ENCODE measurements at regions not wholly inside any gene's neighbourhood (a gene's known extent, or its start where the extent isn't known, plus 50 kb on each side); places are given as distances from the start of the nearest gene placed in this dataset.

DNA sequence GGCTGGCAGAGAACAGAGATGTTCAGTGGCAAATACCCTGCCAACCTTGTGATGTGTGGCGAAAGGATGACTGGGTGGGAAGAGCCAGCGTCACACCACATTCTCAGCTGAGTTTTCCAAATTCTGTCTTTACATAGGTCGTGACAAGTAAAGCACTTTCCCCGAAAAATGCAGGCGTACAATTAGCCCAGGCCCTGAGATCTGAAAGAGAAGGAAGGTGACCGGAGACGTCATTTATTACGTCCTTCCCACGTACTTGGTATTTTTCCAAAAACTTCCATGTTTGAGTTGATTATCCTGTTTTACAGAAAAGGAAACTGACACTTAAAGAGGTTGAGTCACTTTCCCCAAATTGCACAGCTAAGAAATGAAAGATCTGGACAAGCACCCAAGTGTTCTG lies 413.3 kb downstream of the PRDM2 start:
- Histone ChIP-seq H3K27ac (ENCODE audit: low read depth, low read length) (no peak overlapping the region), H3K36me3 (ENCODE audit: control insufficient read depth, insufficient read depth, low read length) (no peaks in the 10 kb centered on the region), H3K9ac (ENCODE audit: low read depth, low read length) (no peak overlapping the region), H3K4me3 (ENCODE audit: low read depth, low read length) (no peak overlapping the region), H3K9me3 (ENCODE audit: control insufficient read depth, insufficient read depth, low read length) (no peaks in the 10 kb centered on the region), H3K27me3 (ENCODE audit: control insufficient read depth, insufficient read depth, low read length) (no peaks in the 10 kb centered on the region), H3K4me1 (ENCODE audit: control insufficient read depth, insufficient read depth, low read length) (no peaks in the 10 kb centered on the region)

DNA sequence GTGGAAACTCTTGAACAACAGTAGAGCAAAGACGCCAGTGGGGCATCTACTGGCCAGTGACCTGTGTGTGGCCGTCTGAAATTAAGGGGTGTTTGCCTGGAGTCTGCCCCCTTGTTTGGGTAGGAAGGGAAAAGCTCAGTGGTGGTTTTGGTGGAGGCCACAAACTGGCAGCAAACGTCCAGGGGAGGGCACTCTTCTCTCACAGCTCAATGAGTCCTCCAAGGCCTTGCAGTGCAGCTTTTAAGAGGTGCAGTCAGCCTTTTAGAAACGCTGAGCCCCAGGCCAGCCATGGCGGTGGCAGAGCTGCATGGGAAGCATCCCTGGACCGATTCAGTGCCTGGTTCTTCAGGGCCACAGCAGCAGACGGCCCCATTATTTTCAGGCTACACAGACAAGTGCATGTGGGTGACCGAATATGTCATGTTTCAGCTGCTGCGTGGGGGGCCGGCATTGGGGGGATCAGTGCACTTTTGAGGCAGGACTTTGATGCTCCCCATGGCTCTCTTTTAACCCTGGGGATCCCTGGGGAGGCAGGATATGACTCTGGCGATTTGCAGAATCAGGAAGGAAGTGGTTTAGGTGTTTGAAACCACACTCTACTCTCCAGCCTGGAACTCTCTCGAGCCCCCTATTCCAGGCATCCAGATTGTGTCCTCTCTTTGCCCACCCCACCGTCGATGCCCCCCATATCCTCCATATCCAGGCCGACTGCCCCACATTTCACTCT lies 414.0 kb downstream of the PRDM2 start:
- Histone ChIP-seq H3K4me1 (ENCODE audit: control insufficient read depth, insufficient read depth, low read length) (no peaks in the 10 kb centered on the region), H3K9ac (ENCODE audit: low read depth, low read length) (no peak overlapping the region), H3K27ac (ENCODE audit: low read depth, low read length) (no peak overlapping the region), H3K4me3 (ENCODE audit: low read depth, low read length) (no peak overlapping the region), H3K27me3 (ENCODE audit: control insufficient read depth, insufficient read depth, low read length) (no peaks in the 10 kb centered on the region), H3K9me3 (ENCODE audit: control insufficient read depth, insufficient read depth, low read length) (no peaks in the 10 kb centered on the region), H3K36me3 (ENCODE audit: control insufficient read depth, insufficient read depth, low read length) (no peaks in the 10 kb centered on the region)

DNA sequence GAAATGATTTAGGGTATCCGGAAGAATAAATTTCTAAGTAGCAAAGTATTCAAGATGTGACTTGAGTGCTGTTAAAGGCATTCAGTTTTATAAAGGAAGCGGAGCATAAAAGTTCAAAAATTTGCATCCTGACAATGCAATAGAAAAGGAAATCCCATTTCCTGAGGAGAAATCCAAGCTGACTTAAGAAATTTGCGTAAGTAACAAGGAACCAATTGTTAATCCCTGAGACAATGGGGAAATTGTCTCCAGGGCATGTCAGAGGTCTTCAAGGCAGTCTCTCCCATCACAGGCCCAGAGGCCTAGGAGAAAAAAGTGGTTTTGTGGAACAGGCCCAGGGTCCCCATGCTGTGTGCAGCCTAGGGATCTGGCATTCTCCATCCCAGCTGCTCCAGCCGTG lies 416.0 kb downstream of the PRDM2 start:
- Histone ChIP-seq H3K36me3 (ENCODE audit: control insufficient read depth, insufficient read depth, low read length) (no peaks in the 10 kb centered on the region), H3K4me3 (ENCODE audit: low read depth, low read length) (no peak overlapping the region), H3K4me1 (ENCODE audit: control insufficient read depth, insufficient read depth, low read length) (no peaks in the 10 kb centered on the region)

DNA sequence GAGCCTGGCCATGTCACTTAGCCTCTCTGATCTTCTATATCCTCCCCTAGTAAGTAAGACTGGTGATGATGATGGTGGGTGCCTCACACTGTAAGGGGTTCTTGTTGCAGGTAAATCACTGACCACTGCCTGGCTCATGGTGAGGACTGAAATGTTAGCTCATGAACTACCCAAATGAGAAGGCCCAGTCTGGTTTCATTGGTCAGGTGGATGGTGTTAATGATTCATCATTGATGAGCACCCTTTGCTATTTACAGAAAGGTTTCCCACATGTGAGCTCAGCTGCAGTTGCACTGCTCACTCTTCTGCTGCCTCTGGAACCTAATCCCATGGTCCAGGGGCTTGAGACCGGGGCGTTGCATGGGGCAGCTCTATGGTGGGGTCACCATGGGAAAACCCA lies 417.7 kb downstream of the PRDM2 start:
- no peaks in the 10 kb centered on the region for H3K36me3 ChIP-seq (ENCODE audit: control insufficient read depth, insufficient read depth, low read length)
- no peak overlapping the region for H3K4me3 ChIP-seq (ENCODE audit: low read depth, low read length)
- H3K9ac ChIP-seq (ENCODE audit: low read depth, low read length): no peak overlapping the region
- peaks cover 3% of the 10 kb centered on the region; the same call in 1 of the 2 replicates for H3K9me3 ChIP-seq (ENCODE audit: control insufficient read depth, insufficient read depth, low read length)
- H3K27ac ChIP-seq (ENCODE audit: low read depth, low read length): no peak overlapping the region
- H3K4me1 ChIP-seq (ENCODE audit: control insufficient read depth, insufficient read depth, low read length): no peaks in the 10 kb centered on the region
- no peaks in the 10 kb centered on the region for H3K27me3 ChIP-seq (ENCODE audit: control insufficient read depth, insufficient read depth, low read length)

More for the DNA sequence above, 416.0 kb downstream of the PRDM2 start:
- Histone ChIP-seq H3K27ac (ENCODE audit: low read depth, low read length) (no peak overlapping the region), H3K9ac (ENCODE audit: low read depth, low read length) (no peak overlapping the region), H3K27me3 (ENCODE audit: control insufficient read depth, insufficient read depth, low read length) (no peaks in the 10 kb centered on the region), H3K9me3 (ENCODE audit: control insufficient read depth, insufficient read depth, low read length) (peaks cover 3% of the 10 kb centered on the region; the same call in 1 of the 2 replicates)

DNA sequence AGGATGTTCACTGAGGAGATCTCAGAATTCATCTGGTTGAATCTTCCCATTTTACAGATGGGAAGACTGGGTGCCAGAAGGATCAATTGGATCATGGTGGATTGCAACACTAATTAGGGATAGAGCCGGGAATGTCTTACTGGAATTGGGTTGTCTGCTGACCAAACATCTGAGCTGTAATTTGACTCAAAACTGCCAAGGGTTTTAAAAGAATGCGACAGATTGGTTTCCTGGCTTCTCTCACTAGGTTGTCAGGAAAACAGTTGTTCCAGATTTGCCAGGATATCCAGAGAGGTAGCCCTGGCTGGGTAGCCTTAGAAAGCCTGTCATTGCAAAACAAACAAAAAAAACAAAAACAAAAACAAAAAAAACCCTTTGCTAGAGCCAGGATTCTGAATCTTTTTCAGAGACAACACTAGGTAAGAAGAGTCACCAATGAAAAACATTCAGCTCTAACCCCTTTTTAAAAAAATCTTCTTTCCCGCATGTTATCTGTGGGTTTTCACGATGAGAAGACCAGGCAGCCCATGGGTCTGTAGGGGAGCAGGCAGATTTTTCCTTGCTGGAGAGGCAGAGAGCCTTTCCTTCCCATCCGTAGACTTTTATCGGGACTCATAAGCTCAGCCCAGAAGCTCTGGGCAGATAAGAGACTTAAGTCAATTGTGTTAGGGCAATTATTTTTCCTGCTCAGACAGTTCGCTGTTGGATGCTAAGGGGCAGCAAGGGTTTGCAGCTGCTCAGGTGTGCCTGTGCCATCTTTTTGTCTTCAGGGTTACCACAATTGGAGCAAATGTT lies 418.9 kb downstream of the PRDM2 start:
- Histone ChIP-seq H3K4me1 (ENCODE audit: control insufficient read depth, insufficient read depth, low read length) (no peaks in the 10 kb centered on the region), H3K9me3 (ENCODE audit: control insufficient read depth, insufficient read depth, low read length) (peaks cover 3% of the 10 kb centered on the region; the same call in 1 of the 2 replicates), H3K36me3 (ENCODE audit: control insufficient read depth, insufficient read depth, low read length) (no peaks in the 10 kb centered on the region), H3K4me3 (ENCODE audit: low read depth, low read length) (no peak overlapping the region), H3K9ac (ENCODE audit: low read depth, low read length) (no peak overlapping the region), H3K27me3 (ENCODE audit: control insufficient read depth, insufficient read depth, low read length) (no peaks in the 10 kb centered on the region), H3K27ac (ENCODE audit: low read depth, low read length) (no peak overlapping the region)

- Histone ChIP-seq H3K9ac (ENCODE audit: low read depth, low read length) (no peak overlapping the region), H3K4me3 (ENCODE audit: low read depth, low read length) (no peak overlapping the region), H3K36me3 (ENCODE audit: control insufficient read depth, insufficient read depth, low read length) (no peaks in the 10 kb centered on the region), H3K4me1 (ENCODE audit: control insufficient read depth, insufficient read depth, low read length) (no peaks in the 10 kb centered on the region), H3K27me3 (ENCODE audit: control insufficient read depth, insufficient read depth, low read length) (no peaks in the 10 kb centered on the region), H3K9me3 (ENCODE audit: control insufficient read depth, insufficient read depth, low read length) (peaks cover 3% of the 10 kb centered on the region; the same call in 1 of the 2 replicates), H3K27ac (ENCODE audit: low read depth, low read length) (no peak overlapping the region)
Observed at GRCh38 chr1:14120895-14121294, 420.9 kb downstream of the PRDM2 start.

- no peak overlapping the region for H3K9ac ChIP-seq (ENCODE audit: low read depth, low read length)
- H3K9me3 ChIP-seq (ENCODE audit: control insufficient read depth, insufficient read depth, low read length): no peaks in the 10 kb centered on the region
- no peaks in the 10 kb centered on the region for H3K27me3 ChIP-seq (ENCODE audit: control insufficient read depth, insufficient read depth, low read length)
- H3K4me1 ChIP-seq (ENCODE audit: control insufficient read depth, insufficient read depth, low read length): no peaks in the 10 kb centered on the region
- H3K27ac ChIP-seq (ENCODE audit: low read depth, low read length): no peak overlapping the region
- no peaks in the 10 kb centered on the region for H3K36me3 ChIP-seq (ENCODE audit: control insufficient read depth, insufficient read depth, low read length)
- no peak overlapping the region for H3K4me3 ChIP-seq (ENCODE audit: low read depth, low read length)
Observed at GRCh38 chr1:14128096-14128495, 428.1 kb downstream of the PRDM2 start.

GRCh38 chr1:14129009-14129408 lies 429.0 kb downstream of the PRDM2 start:
- Histone ChIP-seq H3K27me3 (ENCODE audit: control insufficient read depth, insufficient read depth, low read length) (no peaks in the 10 kb centered on the region), H3K9ac (ENCODE audit: low read depth, low read length) (no peak overlapping the region)

DNA sequence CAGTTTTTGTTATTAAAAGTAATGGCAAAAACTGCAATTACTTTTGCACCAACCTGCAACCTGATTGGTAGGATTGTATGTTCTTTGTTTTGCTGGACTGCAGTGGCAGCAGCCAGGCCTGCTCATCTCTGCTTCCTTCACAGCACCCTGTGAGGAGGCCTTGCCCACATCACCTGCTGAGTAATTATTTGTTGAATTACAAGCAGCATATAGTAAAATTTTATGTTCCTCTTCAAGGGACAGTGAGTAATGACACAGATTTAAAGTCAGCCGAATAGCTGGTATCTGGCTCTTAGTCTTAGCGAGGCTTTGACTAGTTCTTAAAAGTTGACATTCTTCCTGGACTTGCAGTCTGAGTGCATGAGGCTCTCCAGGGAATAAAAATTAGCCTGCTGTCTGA lies 435.1 kb downstream of the PRDM2 start:
- Histone ChIP-seq H3K4me1 (ENCODE audit: control insufficient read depth, insufficient read depth, low read length) (peaks cover 25% of the 10 kb centered on the region), H3K27me3 (ENCODE audit: control insufficient read depth, insufficient read depth, low read length) (no peaks in the 10 kb centered on the region), H3K9me3 (ENCODE audit: control insufficient read depth, insufficient read depth, low read length) (no peaks in the 10 kb centered on the region), H3K4me3 (ENCODE audit: low read depth, low read length) (no peak overlapping the region), H3K27ac (ENCODE audit: low read depth, low read length) (no peak overlapping the region), H3K9ac (ENCODE audit: low read depth, low read length) (no peak overlapping the region), H3K36me3 (ENCODE audit: control insufficient read depth, insufficient read depth, low read length) (no peaks in the 10 kb centered on the region)

More at GRCh38 chr1:14129009-14129408, 429.0 kb downstream of the PRDM2 start:
- no peaks in the 10 kb centered on the region for H3K9me3 ChIP-seq (ENCODE audit: control insufficient read depth, insufficient read depth, low read length)
- no peak overlapping the region for H3K27ac ChIP-seq (ENCODE audit: low read depth, low read length)
- no peaks in the 10 kb centered on the region for H3K36me3 ChIP-seq (ENCODE audit: control insufficient read depth, insufficient read depth, low read length)
- no peaks in the 10 kb centered on the region for H3K4me1 ChIP-seq (ENCODE audit: control insufficient read depth, insufficient read depth, low read length)
- no peak overlapping the region for H3K4me3 ChIP-seq (ENCODE audit: low read depth, low read length)

- Histone ChIP-seq H3K4me3 (ENCODE audit: low read depth, low read length) (no peak overlapping the region), H3K4me1 (ENCODE audit: control insufficient read depth, insufficient read depth, low read length) (peaks cover 25% of the 10 kb centered on the region), H3K36me3 (ENCODE audit: control insufficient read depth, insufficient read depth, low read length) (no peaks in the 10 kb centered on the region), H3K9ac (ENCODE audit: low read depth, low read length) (0 out of 2 replicates have a peak overlapping the region, but pooled peaks have one; percentile 7), H3K9me3 (ENCODE audit: control insufficient read depth, insufficient read depth, low read length) (no peaks in the 10 kb centered on the region), H3K27me3 (ENCODE audit: control insufficient read depth, insufficient read depth, low read length) (no peaks in the 10 kb centered on the region), H3K27ac (ENCODE audit: low read depth, low read length) (peak overlapping the region; percentile 72)
Observed at GRCh38 chr1:14136152-14136763, 436.3 kb downstream of the PRDM2 start.

DNA sequence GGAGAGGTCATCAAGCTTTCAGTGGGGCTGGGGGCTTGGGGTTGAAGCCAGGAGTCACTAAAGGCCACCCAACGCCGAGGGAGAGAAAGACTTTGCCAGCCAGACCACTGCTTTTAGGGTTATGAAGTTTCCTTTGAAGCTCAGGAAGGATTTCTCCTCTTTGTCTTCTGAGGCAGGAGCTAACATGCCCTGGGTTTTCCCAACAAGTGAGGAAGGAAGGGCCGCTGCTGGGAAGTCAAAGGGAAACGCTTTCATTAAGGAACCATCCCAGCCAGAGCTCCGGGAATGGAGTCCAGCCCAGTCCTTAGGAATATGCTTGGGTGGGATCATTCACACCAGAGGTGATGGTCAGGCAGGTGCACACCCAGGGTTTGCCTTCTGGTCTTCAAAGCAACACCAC lies 436.9 kb downstream of the PRDM2 start:
- no peak overlapping the region for H3K9ac ChIP-seq (ENCODE audit: low read depth, low read length)

More for the DNA sequence above, 436.9 kb downstream of the PRDM2 start:
- H3K4me1 ChIP-seq (ENCODE audit: control insufficient read depth, insufficient read depth, low read length): peaks cover 25% of the 10 kb centered on the region
- no peaks in the 10 kb centered on the region for H3K27me3 ChIP-seq (ENCODE audit: control insufficient read depth, insufficient read depth, low read length)
- H3K36me3 ChIP-seq (ENCODE audit: control insufficient read depth, insufficient read depth, low read length): no peaks in the 10 kb centered on the region
- peak overlapping the region; percentile 47 for H3K27ac ChIP-seq (ENCODE audit: low read depth, low read length)
- no peak overlapping the region for H3K4me3 ChIP-seq (ENCODE audit: low read depth, low read length)
- H3K9me3 ChIP-seq (ENCODE audit: control insufficient read depth, insufficient read depth, low read length): no peaks in the 10 kb centered on the region
